Transverse colon (tissue), 4 donors: ENCODE measurements at regions not wholly inside any gene's neighbourhood (a gene's known extent, or its start where the extent isn't known, plus 50 kb on each side); places are given as distances from the start of the nearest gene placed in this dataset.

Experiments
- DNase-seq: peaks from one replicate; pipeline ENCODE4 v3.0.0-alpha.2; 2019
- H3K27ac ChIP-seq, 4 donors: fragments of 200-600 bp; sonication (generic); 2 replicates each; pipeline ENCODE4 v1.5.1; 2016 to 2018; ENCODE audit warnings: inconsistent platforms in 4 of 4
- H3K27me3 ChIP-seq: fragments of 200-600 bp; sonication (generic); 2 replicates; pipeline ENCODE4 v1.5.1; 2017; ENCODE audit warnings: inconsistent platforms
- H3K36me3 ChIP-seq, 4 donors: fragments of 200-600 bp; sonication (generic); 2 replicates each; pipeline ENCODE4 v1.5.1; 2017 to 2019; ENCODE audit warnings: inconsistent platforms in 4 of 4
- H3K4me1 ChIP-seq, 4 donors: fragments of 200-600 bp; sonication (generic); 2 replicates each; pipeline ENCODE4 v1.5.1; 2017 to 2020; ENCODE audit warnings: inconsistent platforms in 4 of 4
- H3K4me3 ChIP-seq, 4 donors: fragments of 200-600 bp; sonication (generic); 1 replicate in 1 of 4; 2 replicates in 3 of 4; pipeline versions ENCODE4 v1.5.1 to v1.6.1; 2017 to 2019; ENCODE audit warnings: inconsistent platforms in 4 of 4
- H3K9me3 ChIP-seq, 2 donors: fragments of 200-600 bp; sonication (generic); 2 replicates each; pipeline ENCODE4 v1.5.1; 2017 to 2019; ENCODE audit warnings: inconsistent platforms in 2 of 2
- CTCF ChIP-seq, 5 experiments: fragments of 200-600 bp in 3 of 5; fragments of 450-650 bp in 2 of 5; sonication (generic) in 3 of 5; IDR thresholded peaks; 1 replicate in 2 of 5; 2 replicates in 3 of 5; pipeline ENCODE4 v1.5.1; 2016 to 2017; ENCODE audit warnings: antibody characterized with exemption in 5 of 5, inconsistent platforms in 3 of 5, mild to moderate bottlenecking in 2 of 5, moderate library complexity in 1 of 5
- EP300 ChIP-seq: sonication (generic); formaldehyde crosslinking; IDR thresholded peaks from one replicate; pipeline ENCODE4 v1.6.1; 2017; ENCODE audit warnings: antibody characterized with exemption, low read depth
- POLR2A ChIP-seq: fragments of 450-650 bp; IDR thresholded peaks from one replicate; pipeline ENCODE4 v1.6.1; 2016; ENCODE audit warnings: antibody characterized with exemption, mild to moderate bottlenecking, moderate library complexity
- POLR2AphosphoS5 ChIP-seq, 3 donors: sonication (generic); formaldehyde crosslinking; IDR thresholded peaks; one replicate each; pipeline ENCODE4 v1.6.1; 2016; ENCODE audit warnings: antibody characterized with exemption in 3 of 3
- WGBS, 2 donors: methylation state at CpG; one replicate each; pipeline ENCODE4 v1.1.5; 2018; ENCODE audit warnings: low coverage in 1 of 2; 5-methylcytosine and 5-hydroxymethylcytosine counted together
- in situ Hi-C, 4 donors: fragments of 200-750 bp; cut with MboI; loops; one replicate each; pipeline versions ENCODE4 v1.15.0 to v1.15.1; 2017; ENCODE audit warnings: low sequenced_read_pairs in 3 of 4, low pct_ligation_motif_present in 1 of 4, low pct_unique_long_range_greater_than_20kb in 1 of 4
- intact Hi-C: fragments of 100-400 bp; cut with DNase I; formaldehyde crosslinking; loops from one replicate; pipeline ENCODE4 v1.15.1; 2023; ENCODE audit warnings: low total_unique reads

- WGBS, 2 donors: 83% methylated on average over 4 of the region's 4 CpGs; no CpG with 5 or more reads in 1 of the 2 donors
- intact Hi-C loops: no loop called here
- H3K27ac ChIP-seq: no peak overlapping the region
- in situ Hi-C loops: no loop called here
- peaks cover 9 to 13% of the 10 kb centered on the region in 2 donors for H3K9me3 ChIP-seq
- TF ChIP-seq POLR2AphosphoS5 (IDR thresholded peaks at IDR 0.05): no peak
- no peak for TF ChIP-seq CTCF (IDR thresholded peaks at IDR 0.05)
- no peak for TF ChIP-seq EP300
- TF ChIP-seq POLR2A: no peak
- no peaks in the 10 kb centered on the region for H3K27me3 ChIP-seq
- no peak overlapping the region for H3K4me3 ChIP-seq
- no peaks in the 10 kb centered on the region for H3K4me1 ChIP-seq
- H3K36me3 ChIP-seq: no peaks in the 10 kb centered on the region
- no peak for DNase-seq
These were observed 527.2 kb downstream of the TMEM114 start for GRCh38 chr16:8063159-8063558.

- no peaks in the 10 kb centered on the region for H3K36me3 ChIP-seq
- in situ Hi-C loops: no loop called here
- no peak overlapping the region for H3K27ac ChIP-seq
- no peak overlapping the region for H3K4me3 ChIP-seq
- TF ChIP-seq CTCF (IDR thresholded peaks at IDR 0.05): no peak
- no peak for TF ChIP-seq POLR2AphosphoS5 (IDR thresholded peaks at IDR 0.05)
- TF ChIP-seq POLR2A: no peak
- no peak for TF ChIP-seq EP300
- no peak for DNase-seq
- intact Hi-C loops: no loop called here
- H3K9me3 ChIP-seq: peaks cover 9 to 13% of the 10 kb centered on the region in 2 donors
- no peaks in the 10 kb centered on the region for H3K4me1 ChIP-seq
- 80 to 83% methylated on average over 6 to 9 of the region's 9 CpGs for WGBS, 2 donors
- no peaks in the 10 kb centered on the region for H3K27me3 ChIP-seq
These were observed 527.6 kb downstream of the TMEM114 start for GRCh38 chr16:8062677-8063076.

- WGBS, 2 donors: 58 to 83% methylated on average over 4 of the region's 4 CpGs
- Histone ChIP-seq H3K36me3 (no peaks in the 10 kb centered on the region), H3K4me3 (no peak overlapping the region), H3K4me1 (no peaks in the 10 kb centered on the region), H3K9me3 (no peaks in the 10 kb centered on the region), H3K27ac (no peak overlapping the region), H3K27me3 (no peaks in the 10 kb centered on the region)
- in situ Hi-C loops: no loop called here
- intact Hi-C loops: no loop called here
- no peak for TF ChIP-seq CTCF (IDR thresholded peaks at IDR 0.05)
- TF ChIP-seq EP300: no peak
- no peak for TF ChIP-seq POLR2A
- TF ChIP-seq POLR2AphosphoS5 (IDR thresholded peaks at IDR 0.05): no peak
- no peak for DNase-seq
These were observed 534.5 kb downstream of the TMEM114 start for GRCh38 chr16:8055761-8056160.

- intact Hi-C loops (no loop called here), in situ Hi-C loops (no loop called here)
- H3K36me3 ChIP-seq: no peaks in the 10 kb centered on the region
- H3K27me3 ChIP-seq: no peaks in the 10 kb centered on the region
- no peak for DNase-seq
- H3K4me3 ChIP-seq: no peak overlapping the region
- no peaks in the 10 kb centered on the region for H3K4me1 ChIP-seq
- no peak overlapping the region for H3K27ac ChIP-seq
- H3K9me3 ChIP-seq: no peaks in the 10 kb centered on the region
- TF ChIP-seq EP300 (no peak), CTCF (IDR thresholded peaks at IDR 0.05) (no peak), POLR2AphosphoS5 (IDR thresholded peaks at IDR 0.05) (no peak), POLR2A (no peak)
- WGBS, 2 donors: 64 to 67% methylated on average over 4 of the region's 4 CpGs
These were observed 536.9 kb downstream of the TMEM114 start for GRCh38 chr16:8053437-8053836.
